PC-9 (cell line): ENCODE measurements at regions not wholly inside any gene's neighbourhood (a gene's known extent, or its start where the extent isn't known, plus 50 kb on each side); places are given as distances from the start of the nearest gene placed in this dataset.

Experiments
- BruUV-seq: library from RNA; stranded (reverse); fragments of 400-500 nt; replicated peaks from 2 replicates; lab custom pipeline; 2021; lab: Mats Ljungman, UMichigan
- CTCF ChIA-PET: fragments of 300-600 bp; sonication (Branson Sonifier 250); formaldehyde crosslinking; loops from one replicate; lab custom pipeline; 2022; ENCODE audit warnings: antibody characterized with exemption; lab: Charles Lee
- POLR2A ChIA-PET: fragments of 300-600 bp; sonication (Branson Sonifier 250); formaldehyde crosslinking; loops from one replicate; lab custom pipeline; 2022; ENCODE audit warnings: antibody characterized with exemption; ENCODE audit not compliant: unreplicated experiment; lab: Charles Lee
- DNase-seq, 2 experiments: peaks; one replicate each; pipeline versions ENCODE4 v3.0.0 to v3.0.0-alpha.2; 2015 to 2022; ENCODE audit warnings: mixed read lengths in 1 of 2
- H2AFZ ChIP-seq: fragments of 200-600 bp; sonication (generic); 2 replicates; pipeline ENCODE4 v1.8.1; 2017; ENCODE audit warnings: antibody characterized with exemption
- H3F3A ChIP-seq: fragments of 200-600 bp; sonication (generic); 2 replicates; pipeline ENCODE4 v1.8.1; 2017; ENCODE audit warnings: antibody characterized with exemption, mild to moderate bottlenecking, low read depth; ENCODE audit not compliant: insufficient read depth
- H3K27ac ChIP-seq: fragments of 200-600 bp; sonication (generic); 2 replicates; pipeline ENCODE4 v1.6.1; 2016; ENCODE audit warnings: mixed run types
- H3K27me3 ChIP-seq: fragments of 200-600 bp; sonication (generic); 2 replicates; pipeline ENCODE4 v1.6.1; 2016; ENCODE audit warnings: low read depth, mixed run types; ENCODE audit not compliant: insufficient read depth
- H3K36me3 ChIP-seq: fragments of 200-600 bp; sonication (generic); 2 replicates; pipeline ENCODE4 v1.6.1; 2016; ENCODE audit warnings: low read depth, mixed run types
- H3K4me1 ChIP-seq: fragments of 200-600 bp; sonication (generic); replicated peaks from 2 replicates; pipeline ENCODE4 v1.6.1; 2016; ENCODE audit warnings: mixed run types; ENCODE audit not compliant: insufficient read depth
- H3K4me2 ChIP-seq: fragments of 200-600 bp; sonication (generic); 2 replicates; pipeline ENCODE4 v1.6.1; 2017; ENCODE audit warnings: mixed run types
- H3K4me3 ChIP-seq: fragments of 200-600 bp; sonication (generic); 2 replicates; pipeline ENCODE4 v1.6.1; 2016; ENCODE audit warnings: mixed run types
- H3K79me2 ChIP-seq: fragments of 200-600 bp; sonication (generic); 2 replicates; pipeline ENCODE4 v1.6.1; 2017; ENCODE audit warnings: low read depth, mixed run types
- H3K9me2 ChIP-seq: fragments of 200-600 bp; sonication (generic); 2 replicates; pipeline ENCODE4 v1.8.1; 2017; ENCODE audit warnings: mild to moderate bottlenecking; ENCODE audit not compliant: insufficient read depth
- H3K9me3 ChIP-seq: fragments of 200-600 bp; sonication (generic); 2 replicates; pipeline ENCODE4 v1.8.1; 2016; ENCODE audit warnings: low read depth; ENCODE audit not compliant: insufficient read depth
- H4K20me1 ChIP-seq: fragments of 200-600 bp; sonication (generic); 2 replicates; pipeline ENCODE4 v1.8.1; 2017; ENCODE audit not compliant: insufficient read depth
- CTCF ChIP-seq: fragments of 200-600 bp; sonication (generic); conservative IDR thresholded peaks from 2 replicates; pipeline ENCODE4 v1.6.1; 2017; ENCODE audit warnings: mixed run types, antibody characterized with exemption, mild to moderate bottlenecking, moderate library complexity
- EZH2 ChIP-seq: fragments of 200-600 bp; sonication (generic); IDR thresholded peaks from 2 replicates; pipeline ENCODE4 v1.8.0; 2017; ENCODE audit warnings: antibody characterized with exemption, low read depth
- intact Hi-C: fragments of 100-400 bp; cut with micrococcal nuclease; formaldehyde crosslinking; loops from one replicate; pipeline ENCODE4 v1.10.0; 2022; ENCODE audit not compliant: unreplicated experiment

DNA sequence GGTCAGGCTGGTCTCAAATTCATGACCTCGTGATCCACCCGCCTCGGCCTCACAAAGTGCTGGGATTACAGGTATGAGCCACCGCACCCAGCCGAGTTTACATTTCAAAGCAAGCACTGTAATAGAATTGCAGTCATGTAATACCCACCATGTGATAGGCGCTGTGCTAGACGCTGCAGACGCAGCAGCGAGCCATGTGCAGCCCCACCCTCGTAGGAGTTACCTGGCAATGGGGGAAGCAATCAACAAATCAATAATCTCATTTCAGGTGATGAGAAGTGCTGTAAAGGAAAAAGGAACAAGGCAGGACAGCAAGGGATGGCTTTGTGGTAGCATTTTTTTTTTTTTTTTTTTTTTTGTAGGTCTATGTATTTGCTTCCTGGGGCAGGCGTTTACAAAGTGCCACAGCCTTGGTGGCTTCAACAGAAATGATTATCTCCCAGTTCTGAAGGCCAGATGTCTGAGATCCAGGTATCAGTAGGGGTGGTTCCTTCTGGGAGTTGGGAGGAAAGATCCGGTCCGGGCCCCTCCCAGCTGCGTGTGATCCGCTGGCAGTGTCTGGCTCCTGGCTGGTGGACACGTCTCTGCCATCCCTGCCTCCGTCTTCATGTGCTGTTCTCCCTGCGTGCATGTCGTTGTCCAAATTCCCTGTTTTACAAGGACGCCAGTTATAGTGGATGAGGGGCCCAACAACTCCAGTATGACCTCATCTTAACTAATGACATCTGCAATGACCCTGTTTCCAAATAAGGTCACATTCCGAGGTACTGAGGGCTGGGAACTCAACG is 72.8 kb downstream of the TNFAIP2 start:
- POLR2A ChIA-PET, result interaction anchor here (0.7 kb wide), 1 partner anchor 108 kb away, joined by 4 read pairs; no protein-coding TSS in a partner anchor
- BruUV-seq, result no TSS peak
- intact Hi-C loops, result no loop called here

GRCh38 chr14:103196716-103197115 is 73.5 kb downstream of the TNFAIP2 start:
- Histone ChIP-seq H3K4me3 (no peak overlapping the region), H3K27me3 (no peaks in the 10 kb centered on the region), H2AFZ (no peak overlapping the region), H4K20me1 (no peaks in the 10 kb centered on the region), H3K79me2 (no peaks in the 10 kb centered on the region), H3K36me3 (no peaks in the 10 kb centered on the region), H3K9me2 (no peaks in the 10 kb centered on the region), H3K27ac (no peak overlapping the region), H3K9me3 (peaks cover 13% of the 10 kb centered on the region; the same call in 1 of the 2 replicates), H3F3A (peaks cover 60% of the 10 kb centered on the region), H3K4me1 (peaks cover 70% of the 10 kb centered on the region), H3K4me2 (no peak overlapping the region)
- CTCF ChIA-PET, result interaction anchor here (0.6 kb wide), 1 partner anchor 110 kb away, joined by 5 read pairs; no protein-coding TSS in a partner anchor
- no TSS peak for BruUV-seq
- intact Hi-C loops, result no loop called here
- no peak for DNase-seq
- POLR2A ChIA-PET, result no interaction called here
- TF ChIP-seq CTCF, result no peak
- TF ChIP-seq EZH2, result no peak

More for the DNA sequence above, 72.8 kb downstream of the TNFAIP2 start:
- no peak for DNase-seq
- Histone ChIP-seq H3K27ac (no peak overlapping the region), H3K9me3 (peaks cover 13% of the 10 kb centered on the region; the same call in 1 of the 2 replicates), H3K4me2 (no peak overlapping the region), H3K9me2 (no peaks in the 10 kb centered on the region), H2AFZ (no peak overlapping the region), H3F3A (peaks cover 60% of the 10 kb centered on the region), H3K27me3 (no peaks in the 10 kb centered on the region), H3K36me3 (no peaks in the 10 kb centered on the region), H4K20me1 (no peaks in the 10 kb centered on the region), H3K4me3 (no peak overlapping the region), H3K4me1 (peaks cover 70% of the 10 kb centered on the region), H3K79me2 (no peaks in the 10 kb centered on the region)
- TF ChIP-seq CTCF (no peak), EZH2 (no peak)
- CTCF ChIA-PET, result interaction anchor here (0.6 kb wide), 1 partner anchor 105 kb away, joined by 7 read pairs; no protein-coding TSS in a partner anchor

DNA sequence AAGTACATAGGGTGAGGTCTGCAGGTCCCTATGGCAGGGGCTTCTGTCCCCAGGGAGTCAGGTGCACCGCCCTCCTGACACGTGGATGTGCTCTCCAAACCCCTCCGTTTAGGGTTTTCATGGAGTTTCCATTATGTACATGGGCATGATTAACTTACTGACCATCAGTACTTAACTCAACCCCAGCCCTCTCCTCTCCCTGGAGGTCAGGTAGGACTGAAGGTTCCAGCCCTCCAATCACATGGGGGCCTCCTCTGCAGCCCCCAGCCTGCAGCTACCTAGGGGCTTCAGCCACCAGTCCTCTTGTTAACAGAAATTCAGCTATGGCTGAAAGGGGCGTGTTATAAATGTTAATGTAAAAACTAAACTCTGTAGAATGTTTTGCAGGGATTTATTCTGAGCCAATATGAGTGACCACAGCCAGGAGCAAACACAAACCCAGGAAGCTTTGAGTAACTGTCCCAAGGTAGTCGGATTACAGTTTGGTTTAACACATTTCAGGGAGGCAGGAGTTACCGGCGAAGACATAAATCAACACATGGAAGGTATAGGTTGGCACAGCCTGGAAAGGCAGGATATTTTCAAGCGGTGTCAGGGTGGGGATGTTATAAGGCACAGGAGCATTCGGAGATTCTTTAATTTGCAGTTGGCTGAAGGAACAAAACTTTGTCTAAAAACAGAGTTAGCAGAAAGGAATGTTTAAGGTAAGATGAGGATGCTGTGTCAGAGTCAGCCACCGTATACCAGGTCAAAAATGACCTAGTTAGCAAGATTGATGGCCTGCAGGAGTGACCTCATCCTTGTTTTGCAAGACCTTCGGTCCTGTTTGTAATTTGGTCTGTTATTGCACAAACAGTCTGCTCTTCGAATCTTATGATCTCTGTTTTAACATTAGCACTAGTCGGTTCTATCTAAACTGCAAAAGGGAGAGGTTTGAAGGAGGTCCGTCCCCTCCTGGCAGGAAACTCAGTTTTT is 75.2 kb downstream of the TNFAIP2 start:
- H3K27ac ChIP-seq, result peak overlapping the region; percentile 73
- peaks cover 45% of the 10 kb centered on the region for H3F3A ChIP-seq
- peaks cover 6% of the 10 kb centered on the region; the same call in 1 of the 2 replicates for H3K9me3 ChIP-seq
- H3K36me3 ChIP-seq, result no peaks in the 10 kb centered on the region
- H2AFZ ChIP-seq, result peak overlapping the region; percentile 18; the same call in 1 of the 2 replicates
- POLR2A ChIA-PET, result no interaction called here
- no peaks in the 10 kb centered on the region for H3K27me3 ChIP-seq
- H3K4me2 ChIP-seq, result peak overlapping the region; percentile 59
- H4K20me1 ChIP-seq, result no peaks in the 10 kb centered on the region
- CTCF ChIA-PET, result no interaction called here
- TF ChIP-seq EZH2 (no peak), CTCF (no peak)
- H3K79me2 ChIP-seq, result no peaks in the 10 kb centered on the region
- intact Hi-C loops, result loop anchor here (2.0 kb wide), 1 partner anchor 86 kb away; no protein-coding TSS in a partner anchor
- no peaks in the 10 kb centered on the region for H3K9me2 ChIP-seq
- H3K4me1 ChIP-seq, result peaks cover 54% of the 10 kb centered on the region
- peak overlapping the region; percentile 9; the same call in 1 of the 2 replicates for H3K4me3 ChIP-seq
- peak; percentile 58 to 99 for DNase-seq
- BruUV-seq, result no TSS peak
